ENCODE measurements at regions not wholly inside any gene's neighbourhood (a gene's known extent, or its start where the extent isn't known, plus 50 kb on each side); places are given as distances from the start of the nearest gene placed in this dataset.

DNA sequence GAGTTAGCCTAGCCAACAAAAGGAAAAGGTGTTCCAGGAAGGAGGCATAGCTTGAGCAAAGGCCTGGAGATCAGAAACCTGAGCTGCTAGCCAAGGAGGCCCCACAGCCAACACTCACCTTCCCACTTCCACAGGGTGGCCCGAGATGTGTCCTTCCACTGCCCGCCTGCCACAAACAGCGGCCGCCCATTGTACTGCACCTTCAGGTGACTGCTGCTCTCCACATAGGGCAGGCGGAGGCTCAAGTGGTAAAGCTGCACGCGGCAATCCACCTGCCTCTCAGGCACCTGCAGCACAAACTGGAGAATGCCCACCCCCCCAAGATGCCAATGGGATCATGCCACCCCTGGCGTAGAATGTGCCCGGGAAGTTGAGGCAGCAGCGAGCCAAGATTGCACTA lies 111.5 kb downstream of the RMI2 start:
- TF ChIP-seq EZH2 (IDR thresholded peaks at IDR 0.05; ENCODE audit: insufficient read depth, poor library complexity, severe bottlenecking), result no peak
- TF ChIP-seq EZH2phosphoT487 (IDR thresholded peaks at IDR 0.05; ENCODE audit: insufficient read depth, low read depth), result no peak
